ENCODE measurements at regions not wholly inside any gene's neighbourhood (a gene's known extent, or its start where the extent isn't known, plus 50 kb on each side); places are given as distances from the start of the nearest gene placed in this dataset.

GRCh38 chr6:119736296-119737021 is 386.9 kb upstream of the MAN1A1 start (continued):
- TF ChIP-seq, protein P1, sequence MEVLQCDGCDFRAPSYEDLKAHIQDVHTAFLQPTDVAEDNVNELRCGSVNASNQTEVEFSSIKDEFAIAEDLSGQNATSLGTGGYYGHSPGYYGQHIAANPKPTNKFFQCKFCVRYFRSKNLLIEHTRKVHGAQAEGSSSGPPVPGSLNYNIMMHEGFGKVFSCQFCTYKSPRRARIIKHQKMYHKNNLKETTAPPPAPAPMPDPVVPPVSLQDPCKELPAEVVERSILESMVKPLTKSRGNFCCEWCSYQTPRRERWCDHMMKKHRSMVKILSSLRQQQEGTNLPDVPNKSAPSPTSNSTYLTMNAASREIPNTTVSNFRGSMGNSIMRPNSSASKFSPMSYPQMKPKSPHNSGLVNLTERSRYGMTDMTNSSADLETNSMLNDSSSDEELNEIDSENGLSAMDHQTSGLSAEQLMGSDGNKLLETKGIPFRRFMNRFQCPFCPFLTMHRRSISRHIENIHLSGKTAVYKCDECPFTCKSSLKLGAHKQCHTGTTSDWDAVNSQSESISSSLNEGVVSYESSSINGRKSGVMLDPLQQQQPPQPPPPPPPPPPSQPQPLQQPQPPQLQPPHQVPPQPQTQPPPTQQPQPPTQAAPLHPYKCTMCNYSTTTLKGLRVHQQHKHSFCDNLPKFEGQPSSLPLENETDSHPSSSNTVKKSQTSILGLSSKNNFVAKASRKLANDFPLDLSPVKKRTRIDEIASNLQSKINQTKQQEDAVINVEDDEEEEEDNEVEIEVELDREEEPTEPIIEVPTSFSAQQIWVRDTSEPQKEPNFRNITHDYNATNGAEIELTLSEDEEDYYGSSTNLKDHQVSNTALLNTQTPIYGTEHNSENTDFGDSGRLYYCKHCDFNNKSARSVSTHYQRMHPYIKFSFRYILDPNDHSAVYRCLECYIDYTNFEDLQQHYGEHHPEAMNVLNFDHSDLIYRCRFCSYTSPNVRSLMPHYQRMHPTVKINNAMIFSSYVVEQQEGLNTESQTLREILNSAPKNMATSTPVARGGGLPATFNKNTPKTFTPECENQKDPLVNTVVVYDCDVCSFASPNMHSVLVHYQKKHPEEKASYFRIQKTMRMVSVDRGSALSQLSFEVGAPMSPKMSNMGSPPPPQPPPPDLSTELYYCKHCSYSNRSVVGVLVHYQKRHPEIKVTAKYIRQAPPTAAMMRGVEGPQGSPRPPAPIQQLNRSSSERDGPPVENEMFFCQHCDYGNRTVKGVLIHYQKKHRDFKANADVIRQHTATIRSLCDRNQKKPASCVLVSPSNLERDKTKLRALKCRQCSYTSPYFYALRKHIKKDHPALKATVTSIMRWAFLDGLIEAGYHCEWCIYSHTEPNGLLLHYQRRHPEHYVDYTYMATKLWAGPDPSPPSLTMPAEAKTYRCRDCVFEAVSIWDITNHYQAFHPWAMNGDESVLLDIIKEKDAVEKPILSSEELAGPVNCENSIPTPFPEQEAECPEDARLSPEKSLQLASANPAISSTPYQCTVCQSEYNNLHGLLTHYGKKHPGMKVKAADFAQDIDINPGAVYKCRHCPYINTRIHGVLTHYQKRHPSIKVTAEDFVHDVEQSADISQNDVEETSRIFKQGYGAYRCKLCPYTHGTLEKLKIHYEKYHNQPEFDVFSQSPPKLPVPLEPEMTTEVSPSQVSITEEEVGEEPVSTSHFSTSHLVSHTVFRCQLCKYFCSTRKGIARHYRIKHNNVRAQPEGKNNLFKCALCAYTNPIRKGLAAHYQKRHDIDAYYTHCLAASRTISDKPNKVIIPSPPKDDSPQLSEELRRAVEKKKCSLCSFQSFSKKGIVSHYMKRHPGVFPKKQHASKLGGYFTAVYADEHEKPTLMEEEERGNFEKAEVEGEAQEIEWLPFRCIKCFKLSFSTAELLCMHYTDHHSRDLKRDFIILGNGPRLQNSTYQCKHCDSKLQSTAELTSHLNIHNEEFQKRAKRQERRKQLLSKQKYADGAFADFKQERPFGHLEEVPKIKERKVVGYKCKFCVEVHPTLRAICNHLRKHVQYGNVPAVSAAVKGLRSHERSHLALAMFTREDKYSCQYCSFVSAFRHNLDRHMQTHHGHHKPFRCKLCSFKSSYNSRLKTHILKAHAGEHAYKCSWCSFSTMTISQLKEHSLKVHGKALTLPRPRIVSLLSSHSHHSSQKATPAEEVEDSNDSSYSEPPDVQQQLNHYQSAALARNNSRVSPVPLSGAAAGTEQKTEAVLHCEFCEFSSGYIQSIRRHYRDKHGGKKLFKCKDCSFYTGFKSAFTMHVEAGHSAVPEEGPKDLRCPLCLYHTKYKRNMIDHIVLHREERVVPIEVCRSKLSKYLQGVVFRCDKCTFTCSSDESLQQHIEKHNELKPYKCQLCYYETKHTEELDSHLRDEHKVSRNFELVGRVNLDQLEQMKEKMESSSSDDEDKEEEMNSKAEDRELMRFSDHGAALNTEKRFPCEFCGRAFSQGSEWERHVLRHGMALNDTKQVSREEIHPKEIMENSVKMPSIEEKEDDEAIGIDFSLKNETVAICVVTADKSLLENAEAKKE (CRISPR knock-in tag; IDR thresholded peaks at IDR 0.05): no peak
- TF ChIP-seq EZH2 (IDR thresholded peaks at IDR 0.05; ENCODE audit: low read depth, unreplicated experiment): no peak

DNA sequence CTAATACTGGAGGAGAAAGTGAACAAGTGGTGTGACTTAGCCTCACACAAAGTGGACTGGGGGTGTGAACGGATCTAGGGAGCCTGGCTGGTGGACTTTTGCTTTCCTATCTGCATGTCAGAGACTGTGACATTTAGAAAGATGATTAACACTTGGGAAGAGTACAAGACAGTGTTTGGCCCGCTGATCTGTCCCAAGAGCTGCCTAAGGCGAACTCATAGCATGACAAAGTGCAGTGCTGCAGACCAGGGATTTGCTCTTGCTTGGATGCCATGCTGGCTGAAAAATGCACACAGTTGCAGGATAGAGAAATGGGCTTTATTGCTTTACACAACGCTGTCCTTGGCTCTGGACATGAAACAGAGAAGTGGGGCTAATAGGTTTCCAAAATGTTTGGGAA is 386.0 kb upstream of the MAN1A1 start:
- Mint-ChIP-seq H3K9me3 (no peaks in the 10 kb centered on the region), H3K4me1 (no peaks in the 10 kb centered on the region), H3K27ac (no peak overlapping the region)
- TF ChIP-seq ZNF114 (CRISPR knock-in tag; IDR thresholded peaks at IDR 0.05): no peak
- no peak for TF ChIP-seq EZH2 (IDR thresholded peaks at IDR 0.05; ENCODE audit: low read depth, unreplicated experiment)
- TF ChIP-seq CTCF (conservative IDR thresholded peaks at IDR 0.05; ENCODE audit: low read depth in 2 of 2): no peak
- no peak for TF ChIP-seq CREB1 (CRISPR knock-in tag; IDR thresholded peaks at IDR 0.05; ENCODE audit: low read depth)
- TF ChIP-seq ZNF331 (CRISPR knock-in tag; IDR thresholded peaks at IDR 0.05; ENCODE audit: low read depth): no peak
- TF ChIP-seq REST (IDR thresholded peaks at IDR 0.05; ENCODE audit: unreplicated experiment): no peak
- TF ChIP-seq NANOG (IDR thresholded peaks at IDR 0.05; ENCODE audit: borderline replicate concordance): no peak
- TF ChIP-seq EZH2phosphoT487 (IDR thresholded peaks at IDR 0.05; ENCODE audit: unreplicated experiment): no peak
- no peak for TF ChIP-seq POLR2AphosphoS5 (IDR thresholded peaks at IDR 0.05; ENCODE audit: low read depth)

More for the DNA sequence above, 386.0 kb upstream of the MAN1A1 start:
- Histone ChIP-seq H3K4me1 (ENCODE audit: insufficient read depth) (no peaks in the 10 kb centered on the region), H3K4me2 (no peak overlapping the region), H3K4me3 (no peak overlapping the region), H3K9me2 (ENCODE audit: insufficient read depth) (no peaks in the 10 kb centered on the region), H2AFZ (no peak overlapping the region), H3K27me3 (ENCODE audit: insufficient read depth) (no peaks in the 10 kb centered on the region), H3K27ac (ENCODE audit: low read depth) (no peak overlapping the region), H3F3A (replicated peaks; ENCODE audit: low read depth) (no peaks in the 10 kb centered on the region), H3K79me2 (replicated peaks; ENCODE audit: insufficient read depth) (no peaks in the 10 kb centered on the region), H3K36me3 (ENCODE audit: insufficient read depth) (no peaks in the 10 kb centered on the region), H4K20me1 (replicated peaks; ENCODE audit: insufficient read depth) (no peaks in the 10 kb centered on the region)
- H3K27me3 Mint-ChIP-seq (ENCODE audit: insufficient read depth, low read depth, poor library complexity): no peaks in the 10 kb centered on the region
- no peak for ATAC-seq
- no peak overlapping the region for H3K4me3 Mint-ChIP-seq
- DNase-seq (ENCODE audit: low spot score): no peak
- H3K36me3 Mint-ChIP-seq (ENCODE audit: low read depth): no peaks in the 10 kb centered on the region
